GM13976 (cell line): ENCODE measurements at regions not wholly inside any gene's neighbourhood (a gene's known extent, or its start where the extent isn't known, plus 50 kb on each side); places are given as distances from the start of the nearest gene placed in this dataset.
"Not testable (repeated sequence)": the region's sequence is repeated elsewhere in the genome, so short reads cannot be mapped to it uniquely, and the experiment has no call there.

Experiments
- DNase-seq: peaks from one replicate; pipeline ENCODE4 v3.0.0; 2012; ENCODE audit warnings: low spot score
- in situ Hi-C: fragments of 300-500 bp; cut with MboI; formaldehyde crosslinking; loops from one replicate; pipeline ENCODE4 v1.12.0; 2022; ENCODE audit warnings: low sequenced_read_pairs, mixed read lengths, inconsistent platforms; ENCODE audit not compliant: unreplicated experiment
- TF ChIP-seq, protein P1 (sequence below): IDR thresholded peaks from 2 replicates; pipeline ENCODE4 v1.5.1; 2012; ENCODE audit warnings: borderline replicate concordance, mild to moderate bottlenecking; ENCODE audit not compliant: insufficient read depth; ENCODE audit errors: extremely low read depth, missing control alignments, control extremely low read depth

DNA sequence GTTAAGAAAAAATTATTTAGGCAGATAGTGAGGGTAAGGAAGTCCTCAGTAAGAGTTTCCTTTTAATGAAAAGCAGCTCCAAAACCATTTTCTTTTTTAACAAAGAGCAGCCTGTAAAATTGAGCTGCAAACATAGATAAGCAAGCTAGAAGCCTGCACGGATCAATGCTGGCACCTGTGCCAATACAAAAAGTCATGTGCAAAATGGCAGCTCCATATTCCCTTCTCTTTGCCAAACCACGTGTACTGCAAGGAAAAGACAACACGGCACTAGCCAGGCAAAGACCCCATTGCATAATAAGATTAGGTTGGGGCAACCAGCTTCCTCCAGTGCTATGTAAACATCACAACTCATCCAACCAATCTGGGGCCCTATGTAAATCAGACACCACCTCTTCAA is 268.4 kb upstream of the INTU start:
- in situ Hi-C loops, result no loop called here
- TF ChIP-seq, protein P1, sequence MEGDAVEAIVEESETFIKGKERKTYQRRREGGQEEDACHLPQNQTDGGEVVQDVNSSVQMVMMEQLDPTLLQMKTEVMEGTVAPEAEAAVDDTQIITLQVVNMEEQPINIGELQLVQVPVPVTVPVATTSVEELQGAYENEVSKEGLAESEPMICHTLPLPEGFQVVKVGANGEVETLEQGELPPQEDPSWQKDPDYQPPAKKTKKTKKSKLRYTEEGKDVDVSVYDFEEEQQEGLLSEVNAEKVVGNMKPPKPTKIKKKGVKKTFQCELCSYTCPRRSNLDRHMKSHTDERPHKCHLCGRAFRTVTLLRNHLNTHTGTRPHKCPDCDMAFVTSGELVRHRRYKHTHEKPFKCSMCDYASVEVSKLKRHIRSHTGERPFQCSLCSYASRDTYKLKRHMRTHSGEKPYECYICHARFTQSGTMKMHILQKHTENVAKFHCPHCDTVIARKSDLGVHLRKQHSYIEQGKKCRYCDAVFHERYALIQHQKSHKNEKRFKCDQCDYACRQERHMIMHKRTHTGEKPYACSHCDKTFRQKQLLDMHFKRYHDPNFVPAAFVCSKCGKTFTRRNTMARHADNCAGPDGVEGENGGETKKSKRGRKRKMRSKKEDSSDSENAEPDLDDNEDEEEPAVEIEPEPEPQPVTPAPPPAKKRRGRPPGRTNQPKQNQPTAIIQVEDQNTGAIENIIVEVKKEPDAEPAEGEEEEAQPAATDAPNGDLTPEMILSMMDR, result no peak
- no peak for DNase-seq

DNA sequence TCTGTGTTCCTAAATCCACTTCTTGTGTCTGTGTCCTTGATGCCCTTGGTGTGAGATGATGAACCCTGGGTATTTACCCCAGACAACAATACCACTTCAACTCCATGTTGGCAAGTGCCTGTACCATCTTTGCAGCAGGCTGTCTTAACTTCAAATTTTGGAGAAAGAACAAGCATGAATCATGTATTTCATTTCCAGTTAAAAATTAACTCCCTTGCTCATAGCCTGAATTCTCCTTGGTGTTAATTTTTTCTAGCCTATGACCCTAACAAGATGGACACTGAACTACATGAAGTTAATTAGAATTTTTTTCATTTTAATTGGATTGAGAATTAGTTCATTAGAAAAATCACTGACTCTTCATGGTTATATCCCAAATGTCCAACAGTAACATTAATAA is 267.8 kb upstream of the INTU start:
- DNase-seq, result no peak
- TF ChIP-seq, protein P1, result no peak

DNA sequence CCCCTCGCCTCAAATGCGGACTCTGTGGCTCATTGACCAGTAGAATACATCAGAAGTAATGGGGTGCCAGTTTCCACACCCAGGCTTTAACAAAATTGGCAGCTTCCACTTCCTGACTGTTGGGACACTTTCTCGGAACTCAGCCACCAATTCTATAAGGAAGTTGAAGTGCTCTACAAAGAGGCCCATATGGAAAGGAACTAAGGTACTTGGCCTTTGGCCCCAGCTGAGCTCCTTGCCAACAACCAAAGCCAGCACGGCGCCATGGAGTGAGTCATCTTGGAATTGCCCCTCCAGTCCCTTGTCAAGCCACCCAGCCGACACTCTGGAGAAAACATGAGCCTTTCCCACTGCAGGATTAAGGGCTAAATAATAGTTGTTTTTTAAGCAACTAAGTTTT is 262.2 kb upstream of the INTU start:
- TF ChIP-seq, protein P1, result no peak
- in situ Hi-C loops, result no loop called here
- DNase-seq, result no peak

More for the DNA sequence above, 267.8 kb upstream of the INTU start:
- in situ Hi-C loops, result no loop called here

DNA sequence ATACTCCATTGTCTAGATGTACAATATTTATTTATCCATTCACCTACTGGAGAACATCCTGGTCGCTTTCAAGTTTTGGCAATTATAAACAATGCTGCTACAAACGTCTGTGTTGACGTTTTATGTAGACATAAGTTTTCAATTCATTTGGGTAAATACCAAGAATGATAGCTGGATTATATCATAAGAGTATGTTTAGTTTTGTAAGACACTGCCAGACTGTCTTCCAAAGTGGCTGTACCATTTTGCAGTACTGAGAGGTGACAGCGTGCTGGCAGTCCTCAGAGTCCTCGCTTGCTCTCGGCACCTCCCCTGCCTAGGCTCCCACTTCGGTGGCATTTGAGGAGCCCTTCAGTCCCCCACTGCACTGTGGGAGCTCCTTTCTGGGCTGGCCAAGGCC is 253.3 kb upstream of the INTU start:
- no peak for DNase-seq
- in situ Hi-C loops, result no loop called here
- TF ChIP-seq, protein P1, result no peak

DNA sequence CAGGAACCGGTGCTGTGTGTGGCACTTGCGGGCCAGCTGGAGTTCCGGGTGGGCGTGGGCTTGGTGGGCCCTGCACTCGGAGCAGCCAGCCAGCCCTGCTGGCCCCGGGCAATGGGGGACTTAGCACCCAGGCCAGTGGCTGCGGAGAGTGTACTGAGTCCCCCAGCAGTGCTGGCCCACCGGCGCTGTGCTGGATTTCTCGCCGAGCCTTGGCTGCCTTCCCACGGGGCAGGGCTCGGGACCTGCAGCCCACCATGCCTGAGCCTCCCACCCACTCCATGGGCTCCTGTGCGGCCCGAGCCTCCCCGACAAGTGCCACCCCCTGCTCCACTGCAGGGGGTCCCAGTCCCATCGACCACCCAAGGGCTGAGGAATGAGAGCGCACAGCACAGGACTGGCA is 252.8 kb upstream of the INTU start:
- in situ Hi-C loops, DNase-seq: not testable (repeated sequence)

DNA sequence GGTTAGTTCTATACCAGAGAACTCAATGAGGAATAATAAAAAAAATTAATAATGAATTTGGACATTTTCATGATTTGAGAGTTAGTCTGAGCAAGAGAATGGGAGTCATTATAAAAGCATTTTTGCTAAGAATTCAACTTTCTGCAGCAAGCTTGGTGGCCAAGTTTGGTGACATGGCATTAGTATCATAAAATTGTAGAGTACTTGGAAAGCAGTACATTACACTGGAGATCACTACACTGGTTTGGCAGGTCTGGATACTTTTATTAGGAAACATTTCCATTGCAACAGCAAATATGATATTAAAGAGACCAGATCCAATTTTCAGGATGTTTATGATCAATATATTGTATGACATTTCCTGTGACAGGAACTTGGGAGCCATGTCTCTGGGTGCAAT is 249.1 kb upstream of the INTU start:
- TF ChIP-seq, protein P1, result no peak
- no peak for DNase-seq
- in situ Hi-C loops, result no loop called here

DNA sequence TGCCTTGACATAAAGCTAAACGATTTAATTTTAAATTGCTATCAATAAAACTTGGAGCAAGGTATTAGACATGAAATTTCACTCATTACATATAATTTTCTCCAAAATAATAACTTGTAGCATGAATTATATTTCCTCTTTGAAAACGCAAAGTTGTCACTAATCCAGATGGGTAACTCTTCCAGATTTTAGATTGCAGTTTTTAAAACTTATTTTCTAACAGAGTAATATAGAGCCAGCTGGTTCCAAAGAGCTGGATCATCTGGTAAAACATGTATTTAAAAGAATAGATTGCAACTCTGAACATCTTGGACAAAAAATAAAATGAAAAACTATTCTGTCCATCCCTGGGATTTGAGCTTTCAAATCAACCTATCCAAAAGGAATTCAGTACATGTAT is 238.2 kb upstream of the INTU start:
- TF ChIP-seq, protein P1, result no peak
- DNase-seq, result no peak
- in situ Hi-C loops, result no loop called here
